Stimulated activated naive CD8-positive, alpha-beta T cell treated with anti-CD3 and anti-CD28 coated beads, Interleukin-15, Interleukin-2, amounts not matched to agents 100 U/mL and 50 U/mL, for 24 hours (primary cell): ENCODE measurements at regions not wholly inside any gene's neighbourhood (a gene's known extent, or its start where the extent isn't known, plus 50 kb on each side); places are given as distances from the start of the nearest gene placed in this dataset.

Experiments
- ATAC-seq: fragments of 150-1000 bp; cut with Tn5 transposase; one replicate; pipeline ENCODE4 v1.10.0; 2021
- DNase-seq: peaks from one replicate; pipeline ENCODE4 v3.0.0; 2021

- DNase-seq, result no peak
These were observed 51.2 kb upstream of the MARCKS start for GRCh38 chr6:113805811-113806495.

More at GRCh38 chr6:113805811-113806495, 51.2 kb upstream of the MARCKS start:
- no peak for ATAC-seq
